ENCODE measurements at regions not wholly inside any gene's neighbourhood (a gene's known extent, or its start where the extent isn't known, plus 50 kb on each side); places are given as distances from the start of the nearest gene placed in this dataset.

- no peak for TF ChIP-seq POLR2A (IDR thresholded peaks at IDR 0.05)
- TF ChIP-seq CTCF (IDR thresholded peaks at IDR 0.05), result no peak
Observed at GRCh38 chr13:78998630-78999315, 339.8 kb upstream of the OBI1 start.
